ENCODE measurements at regions not wholly inside any gene's neighbourhood (a gene's known extent, or its start where the extent isn't known, plus 50 kb on each side); places are given as distances from the start of the nearest gene placed in this dataset.
"Not testable (repeated sequence)": the region's sequence is repeated elsewhere in the genome, so short reads cannot be mapped to it uniquely, and the experiment has no call there.

DNA sequence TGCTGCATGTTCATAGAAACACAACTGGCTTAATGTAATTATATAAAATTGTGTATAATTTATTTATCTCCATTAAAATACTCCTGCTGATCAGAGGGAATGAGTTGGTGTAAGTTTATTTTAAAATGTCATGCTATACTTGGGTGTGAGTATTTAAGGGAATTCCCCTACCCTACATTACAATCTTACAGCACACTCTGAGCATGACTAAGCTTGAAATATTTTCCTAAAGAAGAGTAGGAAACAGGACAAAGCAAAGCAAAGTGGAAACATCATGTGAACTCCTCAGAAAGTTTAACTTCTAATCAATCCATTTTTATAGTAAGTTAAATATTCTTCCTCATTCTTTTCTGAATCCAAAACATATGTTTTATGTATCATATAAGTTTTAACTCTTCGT is 1271.3 kb downstream of the EFNA5 start:
- DNase-seq, result no peak

DNA sequence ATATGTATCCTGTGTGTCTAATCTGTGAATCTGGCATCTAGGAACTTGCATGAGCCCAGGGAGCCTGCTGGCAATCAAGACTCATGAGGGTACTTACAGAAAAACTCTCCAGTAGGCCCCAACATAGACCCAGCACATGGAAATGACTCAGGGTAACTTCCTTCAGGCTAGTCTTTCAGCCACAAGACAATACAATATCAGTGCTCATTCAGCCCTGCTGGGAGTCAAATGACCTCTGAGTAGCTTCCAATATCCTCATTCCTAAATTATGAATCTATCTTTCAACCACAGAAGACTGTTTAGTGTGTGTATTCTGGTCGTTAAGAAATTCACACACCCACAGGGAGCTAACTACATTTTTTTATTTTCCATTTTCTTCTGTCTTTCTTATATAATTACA is 1273.0 kb downstream of the EFNA5 start:
- DNase-seq, result no peak

GRCh38 chr5:106393276-106393675 is 1277.5 kb downstream of the EFNA5 start:
- DNase-seq, result no peak

DNA sequence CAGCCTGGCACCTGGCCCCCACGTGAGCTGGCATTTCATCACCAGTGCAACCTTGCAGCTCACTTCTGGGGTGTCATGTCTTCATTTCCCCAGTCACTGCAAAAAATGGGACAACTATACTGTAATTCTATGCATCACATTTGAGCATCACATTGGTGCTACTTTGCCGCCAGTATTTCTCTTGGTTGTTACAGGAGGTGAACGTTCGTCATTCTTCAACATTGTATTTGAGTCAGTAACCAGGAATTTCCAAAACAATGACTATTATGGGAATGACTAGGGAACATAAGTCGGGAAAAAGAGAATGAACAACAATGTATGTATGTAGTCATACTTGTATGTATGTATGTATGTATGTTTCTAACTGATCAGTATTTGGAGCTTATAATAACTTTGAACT is 1278.0 kb downstream of the EFNA5 start:
- DNase-seq, result no peak

DNA sequence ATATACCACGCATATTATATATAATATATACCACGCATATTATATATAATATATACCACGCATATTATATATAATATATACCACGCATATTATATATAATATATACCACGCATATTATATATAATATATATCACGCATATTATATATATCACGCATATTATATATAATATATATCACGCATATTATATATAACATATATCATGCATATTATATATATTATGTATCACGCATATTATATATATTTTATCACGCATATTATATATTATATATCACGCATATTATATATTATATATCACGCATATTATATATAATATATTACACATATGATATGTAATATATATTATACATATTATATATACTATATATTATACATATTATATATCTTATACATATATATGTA is 1283.0 kb downstream of the EFNA5 start:
- DNase-seq, result not testable (repeated sequence)

GRCh38 chr5:106386287-106386686 is 1284.5 kb downstream of the EFNA5 start:
- no peak for DNase-seq

DNA sequence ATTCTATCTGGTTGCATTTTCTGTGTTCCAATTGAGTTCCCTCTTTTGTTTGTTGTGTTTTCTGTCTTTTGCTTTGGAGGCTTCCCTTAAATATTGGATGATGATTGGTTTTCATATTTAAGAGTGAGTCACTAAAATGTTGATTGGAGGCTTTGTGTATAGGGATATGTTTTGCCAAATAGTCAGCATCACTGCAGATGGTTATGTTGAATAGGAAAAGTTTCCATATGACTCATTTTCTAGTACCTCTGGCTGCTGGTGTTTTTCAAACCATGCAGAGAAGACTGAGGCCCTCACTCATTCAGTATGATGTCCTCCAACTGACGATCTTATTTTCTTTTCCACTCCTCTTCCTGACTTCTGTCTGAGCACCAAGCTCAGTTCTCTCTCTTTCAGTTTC is 1290.0 kb downstream of the EFNA5 start:
- DNase-seq, result no peak

- DNase-seq, result no peak
Observed at GRCh38 chr5:106376522-106376921, 1294.2 kb downstream of the EFNA5 start.

GRCh38 chr5:106374956-106375355 is 1295.8 kb downstream of the EFNA5 start:
- no peak for DNase-seq

GRCh38 chr5:106368021-106368420 is 1302.7 kb downstream of the EFNA5 start:
- no peak for DNase-seq

- DNase-seq, result no peak
Observed at GRCh38 chr5:106367281-106367680, 1303.5 kb downstream of the EFNA5 start.

DNA sequence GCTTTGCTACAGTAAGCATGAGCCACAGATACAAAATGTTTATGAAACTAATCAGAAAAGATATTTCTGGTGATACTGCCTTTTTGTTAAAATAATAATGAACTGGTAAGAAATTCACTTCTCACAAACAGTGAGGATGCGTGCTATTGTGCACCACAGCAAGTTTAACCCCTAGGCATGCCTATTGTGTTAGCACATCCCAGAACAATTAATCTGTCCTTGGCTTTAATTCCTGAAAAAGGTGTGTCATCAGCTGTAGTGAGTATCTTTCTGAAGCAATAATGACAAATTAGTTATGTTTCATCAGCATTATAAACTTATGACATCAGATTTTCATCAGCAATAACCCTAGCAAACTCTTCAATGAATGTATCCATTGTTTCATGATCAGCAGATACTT is 1307.2 kb downstream of the EFNA5 start:
- no peak for DNase-seq

- no peak for DNase-seq
Observed at GRCh38 chr5:106361905-106362304, 1308.8 kb downstream of the EFNA5 start.

DNA sequence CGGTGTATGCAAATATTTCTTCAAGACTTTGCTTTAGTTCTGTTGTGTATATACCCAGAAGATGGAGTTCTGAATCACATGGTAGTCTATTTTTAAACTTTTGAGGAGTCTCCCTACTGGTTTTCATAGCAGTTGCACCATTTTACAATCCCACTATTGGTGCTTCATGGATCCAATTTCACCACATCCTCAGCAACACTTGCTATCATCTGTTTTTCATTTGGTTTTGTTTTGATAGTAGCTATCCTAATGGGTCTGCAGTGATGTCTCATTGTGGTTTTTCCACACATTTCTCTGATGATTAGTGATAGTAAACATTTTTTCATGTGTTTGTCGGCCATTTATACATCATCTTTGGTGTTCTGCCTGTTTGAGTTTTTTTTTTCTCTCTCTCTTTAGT is 1339.3 kb downstream of the EFNA5 start:
- DNase-seq, result no peak

DNA sequence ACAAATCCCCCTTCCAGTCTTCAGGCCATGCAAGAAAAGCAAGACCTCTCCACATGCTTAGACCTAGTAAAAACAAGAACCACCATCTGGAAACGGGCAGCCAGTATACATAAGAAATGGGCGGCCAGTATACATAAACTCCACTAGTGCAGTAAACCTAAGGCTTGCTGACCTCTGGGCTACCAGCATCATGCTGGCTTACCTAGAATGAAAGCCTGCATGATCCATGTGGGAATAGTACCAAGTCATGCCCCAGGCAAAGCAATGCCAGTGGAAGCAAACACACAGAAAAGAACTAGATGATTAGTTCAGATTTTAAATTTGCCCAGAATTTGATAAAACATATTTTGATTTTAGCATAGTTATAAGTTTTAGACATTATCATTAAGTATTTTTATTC is 1346.4 kb downstream of the EFNA5 start:
- no peak for DNase-seq

DNA sequence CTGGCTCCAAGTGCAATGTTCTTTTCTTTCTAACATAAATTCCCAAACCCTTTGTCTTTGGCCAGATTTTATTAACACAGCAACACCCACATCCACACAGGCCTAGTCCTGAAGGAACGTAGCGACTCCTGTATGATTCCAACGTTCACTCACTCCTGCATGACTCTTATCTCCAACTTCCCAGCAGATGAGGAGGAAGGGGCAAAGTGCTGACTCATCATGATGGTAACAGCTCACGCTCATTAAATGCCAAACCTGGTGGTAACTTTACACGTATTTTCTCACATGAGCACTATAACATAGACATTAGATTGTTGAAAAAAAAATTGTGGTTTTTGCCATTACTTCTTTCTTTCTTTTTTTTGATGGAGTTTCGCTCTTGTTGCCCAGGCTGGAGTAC is 1349.5 kb downstream of the EFNA5 start:
- DNase-seq, result no peak

DNA sequence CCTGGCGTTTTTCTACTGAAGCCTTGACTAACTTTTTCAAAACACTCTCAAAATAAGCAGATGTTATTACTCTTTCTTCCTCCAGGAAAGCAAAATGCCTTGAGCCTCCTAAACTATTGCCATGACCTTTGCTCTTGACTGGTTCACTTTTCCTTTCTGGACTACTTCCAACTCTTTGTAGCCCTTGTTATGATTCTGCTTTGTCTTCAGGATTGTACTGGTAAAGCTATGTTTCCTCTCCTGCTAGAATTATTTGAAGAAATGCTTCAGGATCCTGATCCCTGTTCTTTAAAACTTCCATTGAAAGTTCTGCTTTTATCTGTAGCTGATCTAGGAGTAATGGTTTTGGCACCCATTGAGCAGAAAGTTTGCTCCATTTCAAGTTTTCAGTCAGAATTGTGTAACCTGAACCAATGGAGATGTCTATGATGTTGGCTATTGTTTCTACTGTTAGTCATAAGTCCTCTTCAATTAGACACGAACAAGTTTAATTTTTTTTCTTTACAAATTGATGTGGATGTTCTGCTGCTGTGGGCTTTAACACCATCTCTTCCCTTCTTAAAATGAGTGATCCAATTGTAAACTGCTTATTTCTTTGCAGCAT is 1356.4 kb downstream of the EFNA5 start:
- DNase-seq, result no peak

DNA sequence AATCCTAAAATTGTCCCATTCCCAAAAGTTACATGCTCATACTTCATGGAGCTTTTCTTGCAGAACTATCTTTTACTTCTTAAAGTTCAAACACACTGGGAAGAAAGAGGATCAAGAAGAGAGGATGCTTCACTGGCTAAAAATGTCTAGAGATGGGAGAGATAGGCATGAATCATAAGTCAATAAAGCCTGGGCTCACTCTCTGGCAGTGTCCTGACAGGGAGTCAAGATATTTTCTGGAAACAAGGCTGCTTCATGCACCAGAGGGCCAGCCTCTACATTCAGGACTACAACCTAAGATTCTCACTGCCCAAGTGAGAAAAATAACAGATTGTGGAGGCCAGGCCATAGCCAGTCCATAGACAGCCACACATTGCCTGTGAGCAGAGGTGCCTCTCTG is 1358.4 kb downstream of the EFNA5 start:
- no peak for DNase-seq

- no peak for DNase-seq
Observed at GRCh38 chr5:106311230-106311915, 1359.4 kb downstream of the EFNA5 start.

GRCh38 chr5:106307265-106307664 is 1363.5 kb downstream of the EFNA5 start:
- DNase-seq, result no peak

DNA sequence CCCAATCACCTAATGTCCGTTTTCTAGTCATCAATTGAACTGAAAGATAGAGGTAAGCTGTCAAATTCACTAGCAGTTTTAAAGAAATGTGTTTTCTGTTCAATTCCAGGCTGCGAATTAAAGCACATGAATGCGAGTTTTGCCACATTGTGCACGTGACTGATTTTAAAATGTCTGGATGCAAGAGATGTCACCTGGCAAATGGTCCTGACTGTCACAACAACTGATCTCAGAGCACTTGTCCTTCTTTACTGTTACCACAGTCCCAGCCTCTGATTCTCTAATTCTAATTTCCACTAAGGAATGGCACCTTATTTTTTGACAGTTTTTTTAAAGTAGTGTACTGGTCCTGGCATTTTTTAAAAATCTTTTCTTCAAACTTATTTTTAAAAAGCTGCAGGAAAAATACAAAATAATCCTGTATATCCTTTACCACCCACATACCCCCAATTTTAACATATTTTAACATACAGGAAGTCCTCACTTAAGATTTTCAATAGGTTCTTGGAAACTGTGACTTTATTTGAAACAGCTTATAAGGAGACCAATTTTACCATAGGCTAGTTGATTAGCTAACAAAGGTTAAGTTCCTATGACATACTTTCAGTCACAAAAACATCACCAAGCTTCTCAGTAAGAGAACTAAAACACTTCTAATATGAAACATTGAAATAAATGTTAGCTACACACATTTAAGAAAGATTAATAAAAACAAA is 1364.3 kb downstream of the EFNA5 start:
- DNase-seq, result no peak

GRCh38 chr5:106303911-106304310 is 1366.8 kb downstream of the EFNA5 start:
- DNase-seq, result no peak

GRCh38 chr5:106292654-106293053 is 1378.1 kb downstream of the EFNA5 start:
- no peak for DNase-seq

GRCh38 chr5:106290841-106291240 is 1379.9 kb downstream of the EFNA5 start:
- DNase-seq, result no peak
